AG04450 (cell line): ENCODE measurements at regions not wholly inside any gene's neighbourhood (a gene's known extent, or its start where the extent isn't known, plus 50 kb on each side); places are given as distances from the start of the nearest gene placed in this dataset.
"Not testable (repeated sequence)": the region's sequence is repeated elsewhere in the genome, so short reads cannot be mapped to it uniquely, and the experiment has no call there.

Source experiments
- CTCF ChIA-PET: fragments of 300-600, 350-600 bp; formaldehyde crosslinking; extraction: SDS; loops from one replicate; lab custom pipeline; 2022; ENCODE audit warnings: antibody characterized with exemption, inconsistent platforms; lab: Charles Lee
- POLR2A ChIA-PET: fragments of 350-600 bp; formaldehyde crosslinking; extraction: SDS; loops from one replicate; lab custom pipeline; 2021; ENCODE audit warnings: antibody characterized with exemption, inconsistent platforms; lab: Yijun Ruan, JAX
- DNase-seq: peaks from one replicate; pipeline ENCODE4 v3.0.0-alpha.2; 2011; ENCODE audit warnings: low read depth, low spot score
- H3K27ac ChIP-seq: one replicate; pipeline ENCODE4 v1.5.1; 2012; ENCODE audit warnings: low read depth, low read length, control low read depth
- H3K27me3 ChIP-seq: one replicate; pipeline ENCODE4 v1.6.0; 2012; ENCODE audit warnings: low read length; ENCODE audit not compliant: control insufficient read depth, insufficient read depth
- H3K4me3 ChIP-seq: 2 replicates; pipeline ENCODE4 v1.5.1; 2011; ENCODE audit warnings: mild to moderate bottlenecking, low read depth, low read length, control low read depth
- H3K9me3 ChIP-seq: 2 replicates; pipeline ENCODE4 v1.5.1; 2012; ENCODE audit warnings: low read length; ENCODE audit not compliant: control insufficient read depth, insufficient read depth
- TF ChIP-seq, protein P1 (sequence below): IDR thresholded peaks from 2 replicates; pipeline ENCODE4 v1.5.1; 2011; ENCODE audit warnings: low read depth, low read length, control low read depth, inconsistent platforms

DNA sequence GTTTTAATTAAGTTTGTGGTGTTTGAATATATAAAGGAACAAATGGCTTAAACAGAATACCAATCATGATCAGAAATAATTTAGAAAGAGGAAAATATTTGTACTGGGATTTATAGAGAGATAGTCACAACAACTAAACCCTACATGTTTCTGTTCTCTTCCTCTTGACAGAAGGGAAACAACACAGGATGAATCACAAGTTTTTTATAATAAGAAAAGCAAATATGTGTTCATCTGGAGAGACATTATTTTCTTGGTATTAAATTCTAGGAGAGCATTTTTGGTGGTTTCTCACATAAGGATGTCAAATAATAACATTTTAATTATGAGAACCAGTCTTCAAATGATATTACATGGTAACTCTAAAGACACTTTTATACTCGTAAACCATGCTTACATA lies 232.9 kb upstream of the PKP2 start:
- POLR2A ChIA-PET: no interaction called here
- no peak overlapping the region for H3K4me3 ChIP-seq
- CTCF ChIA-PET: no interaction called here
- TF ChIP-seq, protein P1, sequence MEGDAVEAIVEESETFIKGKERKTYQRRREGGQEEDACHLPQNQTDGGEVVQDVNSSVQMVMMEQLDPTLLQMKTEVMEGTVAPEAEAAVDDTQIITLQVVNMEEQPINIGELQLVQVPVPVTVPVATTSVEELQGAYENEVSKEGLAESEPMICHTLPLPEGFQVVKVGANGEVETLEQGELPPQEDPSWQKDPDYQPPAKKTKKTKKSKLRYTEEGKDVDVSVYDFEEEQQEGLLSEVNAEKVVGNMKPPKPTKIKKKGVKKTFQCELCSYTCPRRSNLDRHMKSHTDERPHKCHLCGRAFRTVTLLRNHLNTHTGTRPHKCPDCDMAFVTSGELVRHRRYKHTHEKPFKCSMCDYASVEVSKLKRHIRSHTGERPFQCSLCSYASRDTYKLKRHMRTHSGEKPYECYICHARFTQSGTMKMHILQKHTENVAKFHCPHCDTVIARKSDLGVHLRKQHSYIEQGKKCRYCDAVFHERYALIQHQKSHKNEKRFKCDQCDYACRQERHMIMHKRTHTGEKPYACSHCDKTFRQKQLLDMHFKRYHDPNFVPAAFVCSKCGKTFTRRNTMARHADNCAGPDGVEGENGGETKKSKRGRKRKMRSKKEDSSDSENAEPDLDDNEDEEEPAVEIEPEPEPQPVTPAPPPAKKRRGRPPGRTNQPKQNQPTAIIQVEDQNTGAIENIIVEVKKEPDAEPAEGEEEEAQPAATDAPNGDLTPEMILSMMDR: no peak
- no peaks in the 10 kb centered on the region for H3K9me3 ChIP-seq
- DNase-seq: no peak
- H3K27me3 ChIP-seq: no peaks in the 10 kb centered on the region
- no peak overlapping the region for H3K27ac ChIP-seq

DNA sequence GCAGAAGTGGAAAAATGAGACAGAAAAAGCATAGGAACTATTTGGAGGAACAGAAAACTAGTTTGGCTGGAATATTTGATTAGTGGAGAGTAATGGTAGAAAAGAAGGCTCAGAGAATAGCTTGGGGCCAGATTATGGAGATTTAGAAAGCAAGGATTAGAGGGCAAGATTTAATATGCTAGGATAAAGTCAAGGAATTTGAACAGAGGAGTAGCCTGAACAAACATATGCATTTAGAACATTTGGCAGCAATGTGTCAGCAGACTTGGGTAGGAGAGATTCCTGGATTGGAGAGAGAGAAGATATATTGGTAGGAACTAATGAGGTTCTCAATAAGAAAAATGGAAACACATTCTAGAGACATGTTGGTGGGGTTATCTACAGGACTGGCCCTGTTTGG lies 229.2 kb upstream of the PKP2 start:
- ChIA-PET POLR2A (no interaction called here), CTCF (no interaction called here)
- Histone ChIP-seq H3K9me3 (no peaks in the 10 kb centered on the region), H3K27ac (no peak overlapping the region), H3K27me3 (no peaks in the 10 kb centered on the region), H3K4me3 (no peak overlapping the region)
- no peak for DNase-seq
- TF ChIP-seq, protein P1: no peak

DNA sequence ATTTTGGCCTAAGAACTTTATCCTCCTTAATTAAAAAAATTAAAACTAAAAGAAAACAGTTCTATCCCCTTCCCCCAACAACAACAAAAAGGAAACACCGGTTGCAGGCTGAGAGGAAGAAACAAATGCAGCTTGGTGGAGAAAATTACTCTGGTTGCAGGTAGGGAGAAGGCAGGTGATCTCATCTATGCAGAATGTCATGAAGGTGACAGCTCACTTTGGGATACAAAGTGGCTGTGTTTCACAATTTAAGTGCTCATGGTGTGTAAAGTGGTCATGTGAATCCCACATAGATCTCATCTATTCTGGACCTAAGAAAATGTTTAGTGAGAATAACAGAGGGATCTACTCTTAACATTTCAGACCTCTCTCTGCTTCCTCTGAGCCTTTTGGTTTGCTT lies 219.7 kb upstream of the PKP2 start:
- no peak for DNase-seq
- Histone ChIP-seq H3K27ac (no peak overlapping the region), H3K4me3 (no peak overlapping the region), H3K9me3 (peaks cover 3% of the 10 kb centered on the region; the same call in 1 of the 2 replicates), H3K27me3 (no peaks in the 10 kb centered on the region)
- ChIA-PET CTCF (no interaction called here), POLR2A (no interaction called here)
- TF ChIP-seq, protein P1: no peak

DNA sequence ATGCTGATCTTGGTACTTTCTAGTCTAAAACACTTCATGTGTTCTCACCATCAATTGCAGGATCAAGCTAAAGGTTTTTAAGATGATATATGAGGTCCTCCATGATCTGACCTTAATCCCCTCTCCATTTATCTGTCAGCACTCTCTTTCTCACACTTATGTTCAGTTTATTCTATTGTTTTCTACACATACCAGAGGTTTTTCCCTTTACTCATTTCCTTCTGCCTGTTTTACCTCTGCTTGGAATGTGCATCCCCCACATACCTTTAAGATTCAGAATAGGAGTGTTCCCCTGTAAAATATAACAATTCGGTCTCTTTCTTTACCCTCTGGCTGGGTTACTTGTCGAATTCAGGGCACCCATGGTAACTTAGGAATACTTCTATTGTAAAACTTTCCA lies 219.1 kb upstream of the PKP2 start:
- TF ChIP-seq, protein P1: no peak
- Histone ChIP-seq H3K4me3 (no peak overlapping the region), H3K27ac (no peak overlapping the region), H3K9me3 (peaks cover 3% of the 10 kb centered on the region; the same call in 1 of the 2 replicates), H3K27me3 (no peaks in the 10 kb centered on the region)
- no peak for DNase-seq
- POLR2A ChIA-PET: no interaction called here
- CTCF ChIA-PET: no interaction called here

DNA sequence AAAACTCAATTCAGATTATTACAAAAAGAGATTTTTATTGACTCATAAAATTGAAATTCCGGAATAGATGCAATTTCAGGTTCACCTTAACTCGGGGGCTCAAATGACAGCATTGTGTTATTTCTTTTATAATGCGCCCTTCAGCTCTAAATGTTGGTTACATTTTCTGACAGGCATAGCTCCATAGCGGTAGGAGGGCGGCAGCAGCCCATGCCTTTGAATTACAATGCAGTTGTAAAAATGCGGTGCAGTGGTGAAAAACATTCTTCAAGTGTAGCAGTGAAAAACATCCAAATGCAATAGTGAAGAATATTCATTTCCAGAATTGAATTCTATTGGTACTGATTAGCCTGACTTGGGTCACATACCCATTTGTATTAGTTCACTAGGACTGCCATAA lies 215.3 kb upstream of the PKP2 start:
- H3K27me3 ChIP-seq: no peaks in the 10 kb centered on the region
- ChIA-PET CTCF (no interaction called here), POLR2A (no interaction called here)
- no peak overlapping the region for H3K27ac ChIP-seq
- H3K4me3 ChIP-seq: no peak overlapping the region
- peaks cover 7% of the 10 kb centered on the region; the same call in 1 of the 2 replicates for H3K9me3 ChIP-seq
- TF ChIP-seq, protein P1: no peak
- DNase-seq: no peak

DNA sequence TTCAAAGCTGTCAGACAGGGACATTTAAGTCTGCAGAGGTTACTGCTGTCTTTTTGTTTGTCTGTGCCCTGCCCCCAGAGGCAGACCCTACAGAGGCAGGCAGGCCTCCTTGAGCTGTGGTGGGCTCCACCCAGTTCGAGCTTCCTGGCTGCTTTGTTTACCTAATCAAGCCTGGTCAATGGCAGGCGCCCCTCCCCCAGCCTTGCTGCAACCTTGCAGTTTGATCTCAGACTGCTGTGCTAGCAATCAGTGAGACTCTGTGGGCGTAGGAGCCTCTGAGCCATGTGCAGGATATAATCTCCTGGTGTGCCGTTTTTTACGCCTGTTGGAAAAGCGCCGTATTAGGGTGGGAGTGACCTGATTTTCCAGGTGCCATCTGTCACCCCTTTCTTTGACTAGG lies 211.2 kb upstream of the PKP2 start:
- H3K4me3 ChIP-seq, H3K27me3 ChIP-seq, H3K9me3 ChIP-seq, CTCF ChIA-PET, DNase-seq, POLR2A ChIA-PET, H3K27ac ChIP-seq: not testable (repeated sequence)
